ENCODE measurements at regions not wholly inside any gene's neighbourhood (a gene's known extent, or its start where the extent isn't known, plus 50 kb on each side); places are given as distances from the start of the nearest gene placed in this dataset.

DNA sequence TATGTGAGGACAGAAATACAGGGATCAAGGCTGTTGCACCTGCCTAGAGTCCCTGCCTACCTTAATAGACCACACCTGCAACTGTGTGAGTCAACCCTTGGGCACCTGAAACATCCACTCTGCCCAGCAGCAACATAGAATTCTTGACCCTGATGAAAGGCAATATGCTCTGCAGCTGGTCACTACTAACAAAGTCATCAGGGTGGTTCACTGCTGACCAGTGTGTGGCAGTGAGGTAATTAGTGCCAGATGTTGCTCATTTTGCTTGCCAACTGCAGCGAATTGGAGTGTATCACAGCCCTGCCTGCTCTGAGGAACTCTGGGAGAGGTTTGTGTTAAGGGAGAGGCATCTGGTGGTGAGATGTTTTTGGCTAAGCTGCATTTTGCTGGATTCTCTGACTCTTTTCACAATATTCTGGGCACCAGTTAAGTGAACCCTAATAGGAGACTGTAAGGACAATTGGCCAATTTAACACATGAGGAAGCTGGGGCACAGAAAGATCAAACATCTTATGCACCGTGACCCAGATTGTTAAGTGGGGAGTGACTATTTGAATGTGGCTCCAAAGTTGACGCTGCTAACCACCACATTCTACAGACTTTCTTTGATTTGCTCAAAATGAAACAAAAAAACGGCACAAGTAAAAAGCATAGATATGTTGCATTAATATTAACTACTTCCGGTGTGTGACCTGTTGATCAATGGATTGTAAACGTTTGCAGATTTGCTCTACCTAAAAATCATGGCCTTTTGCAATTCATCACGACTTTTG is 61.9 kb upstream of the OPRM1 start (continued):
- TF ChIP-seq BRCA1 (IDR thresholded peaks at IDR 0.05; ENCODE audit: low read depth, low read length) (no peak), RXRA (IDR thresholded peaks at IDR 0.05; ENCODE audit: insufficient read depth, low read depth, low read length) (no peak)
- TF ChIP-seq, protein P1, sequence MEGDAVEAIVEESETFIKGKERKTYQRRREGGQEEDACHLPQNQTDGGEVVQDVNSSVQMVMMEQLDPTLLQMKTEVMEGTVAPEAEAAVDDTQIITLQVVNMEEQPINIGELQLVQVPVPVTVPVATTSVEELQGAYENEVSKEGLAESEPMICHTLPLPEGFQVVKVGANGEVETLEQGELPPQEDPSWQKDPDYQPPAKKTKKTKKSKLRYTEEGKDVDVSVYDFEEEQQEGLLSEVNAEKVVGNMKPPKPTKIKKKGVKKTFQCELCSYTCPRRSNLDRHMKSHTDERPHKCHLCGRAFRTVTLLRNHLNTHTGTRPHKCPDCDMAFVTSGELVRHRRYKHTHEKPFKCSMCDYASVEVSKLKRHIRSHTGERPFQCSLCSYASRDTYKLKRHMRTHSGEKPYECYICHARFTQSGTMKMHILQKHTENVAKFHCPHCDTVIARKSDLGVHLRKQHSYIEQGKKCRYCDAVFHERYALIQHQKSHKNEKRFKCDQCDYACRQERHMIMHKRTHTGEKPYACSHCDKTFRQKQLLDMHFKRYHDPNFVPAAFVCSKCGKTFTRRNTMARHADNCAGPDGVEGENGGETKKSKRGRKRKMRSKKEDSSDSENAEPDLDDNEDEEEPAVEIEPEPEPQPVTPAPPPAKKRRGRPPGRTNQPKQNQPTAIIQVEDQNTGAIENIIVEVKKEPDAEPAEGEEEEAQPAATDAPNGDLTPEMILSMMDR (IDR thresholded peaks at IDR 0.05; ENCODE audit: control extremely low read depth in 1 of 3, insufficient read depth in 1 of 3, low read depth in 1 of 3, low read length in 3 of 3): no peak
